Stimulated activated naive CD8-positive, alpha-beta T cell treated with anti-CD3 and anti-CD28 coated beads, Interleukin-15, Interleukin-2, amounts not matched to agents 100 ng/mL and 50 ng/mL, for 24 hours (primary cell): ENCODE measurements at regions not wholly inside any gene's neighbourhood (a gene's known extent, or its start where the extent isn't known, plus 50 kb on each side); places are given as distances from the start of the nearest gene placed in this dataset.

Source experiments
- H3K27ac Mint-ChIP-seq: one replicate; pipeline ENCODE4 v1.8.0; 2021; ENCODE audit warnings: mild to moderate bottlenecking, mixed read lengths
- H3K27me3 Mint-ChIP-seq: one replicate; pipeline ENCODE4 v1.8.0; 2021; ENCODE audit warnings: mixed read lengths
- H3K36me3 Mint-ChIP-seq: one replicate; pipeline ENCODE4 v1.8.0; 2021; ENCODE audit warnings: low read depth, mixed read lengths
- H3K4me1 Mint-ChIP-seq: one replicate; pipeline ENCODE4 v1.8.0; 2021; ENCODE audit warnings: low read depth, mixed read lengths
- H3K4me3 Mint-ChIP-seq: one replicate; pipeline ENCODE4 v1.8.0; 2021; ENCODE audit warnings: mild to moderate bottlenecking, mixed read lengths
- H3K9me3 Mint-ChIP-seq: one replicate; pipeline ENCODE4 v1.8.0; 2021; ENCODE audit warnings: mixed read lengths

- no peaks in the 10 kb centered on the region for H3K9me3 Mint-ChIP-seq
- H3K4me3 Mint-ChIP-seq, result no peak overlapping the region
- no peaks in the 10 kb centered on the region for H3K36me3 Mint-ChIP-seq
- no peaks in the 10 kb centered on the region for H3K4me1 Mint-ChIP-seq
- no peaks in the 10 kb centered on the region for H3K27me3 Mint-ChIP-seq
- H3K27ac Mint-ChIP-seq, result no peak overlapping the region
These were observed 226.1 kb downstream of the DSEL start for GRCh38 chr18:67290421-67290820.

DNA sequence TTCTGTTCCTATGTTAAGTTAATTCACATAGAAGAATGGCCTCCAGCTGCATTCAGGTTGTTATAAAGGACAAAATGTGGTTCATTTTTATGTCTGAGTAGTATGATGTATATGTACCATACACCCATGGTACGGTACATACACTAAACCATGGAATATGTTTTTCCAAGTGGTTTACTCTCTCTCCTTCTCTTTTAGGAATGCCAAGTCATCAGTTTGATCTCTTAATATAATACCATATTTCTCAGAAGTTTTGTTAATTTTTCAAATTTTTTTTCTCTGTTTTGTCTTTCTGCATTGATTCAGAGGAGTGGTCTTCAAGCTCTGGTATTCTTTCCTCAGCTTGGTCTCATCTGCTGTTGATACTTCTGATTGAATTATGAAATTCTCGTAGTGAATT lies 230.9 kb downstream of the DSEL start:
- no peak overlapping the region for H3K4me3 Mint-ChIP-seq
- H3K27ac Mint-ChIP-seq, result no peak overlapping the region
- no peaks in the 10 kb centered on the region for H3K9me3 Mint-ChIP-seq
- H3K36me3 Mint-ChIP-seq, result no peaks in the 10 kb centered on the region
- no peaks in the 10 kb centered on the region for H3K27me3 Mint-ChIP-seq
- no peaks in the 10 kb centered on the region for H3K4me1 Mint-ChIP-seq

DNA sequence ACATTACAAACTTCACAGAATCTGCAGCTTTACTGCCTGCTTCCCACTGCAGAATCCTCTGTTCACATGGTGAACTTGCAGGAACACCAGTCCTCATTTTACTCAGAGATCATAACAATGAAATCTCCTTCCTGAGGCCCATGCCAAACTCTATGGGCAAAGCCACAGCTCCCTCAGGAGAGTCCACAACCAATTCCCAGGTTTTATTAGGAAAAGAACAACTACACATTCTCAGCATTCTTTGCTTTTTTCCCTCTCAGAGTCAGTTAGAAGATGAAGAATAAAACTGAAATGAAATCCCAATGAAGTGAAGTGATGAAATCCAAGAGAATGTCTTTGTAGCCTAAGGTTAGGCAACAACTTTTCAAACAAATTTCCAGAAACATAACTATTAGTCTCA lies 233.7 kb downstream of the DSEL start:
- no peaks in the 10 kb centered on the region for H3K9me3 Mint-ChIP-seq
- H3K27ac Mint-ChIP-seq, result no peak overlapping the region
- no peaks in the 10 kb centered on the region for H3K4me1 Mint-ChIP-seq
- no peaks in the 10 kb centered on the region for H3K36me3 Mint-ChIP-seq
- H3K4me3 Mint-ChIP-seq, result no peak overlapping the region
- H3K27me3 Mint-ChIP-seq, result no peaks in the 10 kb centered on the region

GRCh38 chr18:67281746-67282145 lies 234.8 kb downstream of the DSEL start:
- Mint-ChIP-seq H3K4me1 (no peaks in the 10 kb centered on the region), H3K9me3 (no peaks in the 10 kb centered on the region), H3K27ac (no peak overlapping the region), H3K36me3 (no peaks in the 10 kb centered on the region), H3K4me3 (no peak overlapping the region), H3K27me3 (no peaks in the 10 kb centered on the region)

GRCh38 chr18:67280486-67281242 lies 235.9 kb downstream of the DSEL start:
- no peaks in the 10 kb centered on the region for H3K27me3 Mint-ChIP-seq
- H3K4me1 Mint-ChIP-seq, result no peaks in the 10 kb centered on the region
- no peaks in the 10 kb centered on the region for H3K36me3 Mint-ChIP-seq
- H3K4me3 Mint-ChIP-seq, result no peak overlapping the region
- no peak overlapping the region for H3K27ac Mint-ChIP-seq
- H3K9me3 Mint-ChIP-seq, result no peaks in the 10 kb centered on the region

DNA sequence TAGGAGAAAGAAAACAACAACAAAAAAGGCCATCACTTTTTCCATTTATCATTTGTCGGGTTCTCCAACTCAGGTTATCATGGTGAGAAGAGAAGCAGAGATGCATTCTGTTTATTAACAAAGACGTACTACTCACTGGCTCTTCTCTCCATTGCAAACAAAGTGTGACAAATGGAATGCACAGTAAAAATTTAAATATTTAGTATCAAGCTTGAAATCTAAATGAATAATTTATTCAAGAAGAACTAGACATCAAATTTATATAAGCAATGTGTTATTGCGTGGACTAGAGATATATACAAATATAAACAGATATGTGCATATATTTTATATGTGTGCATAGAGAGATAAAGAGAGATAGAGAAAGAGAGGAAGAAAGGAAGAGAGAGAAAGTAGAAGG lies 236.5 kb downstream of the DSEL start:
- Mint-ChIP-seq H3K4me3 (no peak overlapping the region), H3K27ac (no peak overlapping the region), H3K27me3 (no peaks in the 10 kb centered on the region), H3K36me3 (no peaks in the 10 kb centered on the region), H3K4me1 (no peaks in the 10 kb centered on the region), H3K9me3 (no peaks in the 10 kb centered on the region)

DNA sequence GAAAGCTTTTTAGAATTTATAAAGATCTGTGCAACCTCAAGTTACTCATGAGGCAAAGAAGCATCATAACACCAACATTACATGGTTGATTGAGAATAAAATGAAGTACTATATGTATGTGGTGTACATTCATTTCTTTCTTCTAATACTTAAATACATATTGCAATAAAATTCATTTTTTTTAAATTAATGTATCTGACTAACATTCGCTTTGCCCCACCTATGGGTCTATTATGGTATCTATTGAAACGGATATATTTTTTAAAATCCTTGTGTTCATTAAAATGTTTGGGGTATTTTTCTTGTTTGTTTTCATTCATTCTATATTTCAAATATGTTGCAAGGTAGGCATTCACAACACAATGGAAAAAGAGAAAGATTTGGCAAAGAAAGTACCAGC lies 237.5 kb downstream of the DSEL start:
- H3K27ac Mint-ChIP-seq, result no peak overlapping the region
- no peaks in the 10 kb centered on the region for H3K4me1 Mint-ChIP-seq
- no peak overlapping the region for H3K4me3 Mint-ChIP-seq
- H3K27me3 Mint-ChIP-seq, result no peaks in the 10 kb centered on the region
- H3K36me3 Mint-ChIP-seq, result no peaks in the 10 kb centered on the region
- no peaks in the 10 kb centered on the region for H3K9me3 Mint-ChIP-seq

DNA sequence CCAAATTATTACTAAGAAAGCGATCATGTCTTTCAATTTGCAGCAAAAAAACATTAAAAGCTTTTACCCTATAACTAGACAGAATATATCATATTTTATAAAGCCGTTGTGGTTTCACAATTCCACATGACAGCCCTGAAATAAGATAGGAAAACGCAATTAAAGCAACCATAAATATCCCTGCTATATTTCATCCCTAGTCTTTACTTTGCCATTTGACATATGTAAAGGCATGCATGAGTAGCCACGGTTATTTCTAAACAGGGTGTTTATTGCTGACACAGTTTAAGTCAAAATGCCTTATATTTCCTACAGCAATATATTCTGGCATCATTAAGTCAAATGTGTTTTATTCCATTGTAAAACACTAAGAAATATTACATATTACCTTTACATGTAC lies 239.9 kb downstream of the DSEL start:
- Mint-ChIP-seq H3K27ac (no peak overlapping the region), H3K36me3 (no peaks in the 10 kb centered on the region), H3K4me3 (no peak overlapping the region), H3K4me1 (peaks cover 7% of the 10 kb centered on the region), H3K27me3 (no peaks in the 10 kb centered on the region), H3K9me3 (no peaks in the 10 kb centered on the region)

- no peak overlapping the region for H3K27ac Mint-ChIP-seq
- H3K4me3 Mint-ChIP-seq, result no peak overlapping the region
- H3K36me3 Mint-ChIP-seq, result no peaks in the 10 kb centered on the region
- H3K27me3 Mint-ChIP-seq, result no peaks in the 10 kb centered on the region
- H3K4me1 Mint-ChIP-seq, result peaks cover 15% of the 10 kb centered on the region
- peaks cover 3% of the 10 kb centered on the region for H3K9me3 Mint-ChIP-seq
These were observed 243.2 kb downstream of the DSEL start for GRCh38 chr18:67273288-67273687.

GRCh38 chr18:67269206-67269605 lies 247.3 kb downstream of the DSEL start:
- peaks cover 44% of the 10 kb centered on the region for H3K4me1 Mint-ChIP-seq
- H3K27me3 Mint-ChIP-seq, result no peaks in the 10 kb centered on the region
- H3K4me3 Mint-ChIP-seq, result no peak overlapping the region
- no peaks in the 10 kb centered on the region for H3K36me3 Mint-ChIP-seq
- H3K9me3 Mint-ChIP-seq, result peaks cover 3% of the 10 kb centered on the region
- H3K27ac Mint-ChIP-seq, result no peak overlapping the region

GRCh38 chr18:67268530-67268929 lies 248.0 kb downstream of the DSEL start:
- Mint-ChIP-seq H3K36me3 (no peaks in the 10 kb centered on the region), H3K27ac (no peak overlapping the region), H3K27me3 (no peaks in the 10 kb centered on the region), H3K4me3 (no peak overlapping the region), H3K9me3 (peaks cover 3% of the 10 kb centered on the region), H3K4me1 (peaks cover 41% of the 10 kb centered on the region)

DNA sequence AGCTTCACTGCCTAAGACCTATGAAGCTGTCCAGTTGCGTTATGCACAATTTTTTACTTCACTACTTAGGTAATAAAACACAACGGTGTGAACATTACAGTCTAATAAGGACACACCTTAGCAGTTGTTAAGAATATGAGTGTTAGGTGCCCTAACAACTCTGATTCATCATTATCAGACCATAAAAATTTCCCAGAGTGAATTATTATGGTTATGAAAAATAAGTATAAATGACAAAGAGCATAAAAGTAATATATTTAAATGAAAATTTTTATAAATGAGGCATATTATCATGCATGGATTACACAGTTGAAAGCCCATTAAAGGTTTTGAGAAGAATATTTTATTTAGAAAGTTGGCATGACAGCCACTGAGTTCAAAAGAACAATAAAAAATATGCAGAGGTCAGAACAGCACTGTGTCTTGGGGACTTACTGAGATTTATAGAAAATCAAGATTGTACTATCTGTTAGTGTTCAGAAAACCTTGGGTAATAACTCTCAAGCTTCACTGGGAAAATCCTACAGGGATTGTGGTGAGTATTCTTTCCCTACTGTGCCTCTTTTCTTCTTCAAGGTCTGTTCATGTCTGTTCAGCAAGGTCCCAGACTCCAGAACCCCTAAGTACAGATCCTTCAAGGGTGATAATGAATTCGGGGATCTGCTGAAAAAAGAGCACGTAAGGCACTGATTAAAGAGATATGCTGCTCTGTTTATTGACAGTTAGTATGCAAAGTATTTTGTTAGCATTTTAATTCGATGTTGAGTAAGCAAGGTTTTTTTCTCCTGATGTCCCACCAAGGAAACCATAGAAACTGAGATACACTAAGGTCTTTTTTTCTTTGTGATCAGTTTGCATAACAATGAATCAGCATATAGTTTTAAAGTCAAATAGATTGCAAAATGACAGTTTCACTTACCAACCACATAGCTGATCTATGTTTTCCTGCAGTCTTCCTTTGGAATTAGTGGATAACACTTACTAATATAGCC lies 250.0 kb downstream of the DSEL start:
- no peaks in the 10 kb centered on the region for H3K27me3 Mint-ChIP-seq
- H3K27ac Mint-ChIP-seq, result no peak overlapping the region
- H3K4me1 Mint-ChIP-seq, result peaks cover 49% of the 10 kb centered on the region
- H3K9me3 Mint-ChIP-seq, result peaks cover 3% of the 10 kb centered on the region
- no peaks in the 10 kb centered on the region for H3K36me3 Mint-ChIP-seq
- H3K4me3 Mint-ChIP-seq, result no peak overlapping the region

GRCh38 chr18:67265464-67266245 lies 250.9 kb downstream of the DSEL start:
- Mint-ChIP-seq H3K4me1 (peaks cover 54% of the 10 kb centered on the region), H3K27me3 (no peaks in the 10 kb centered on the region), H3K9me3 (peaks cover 3% of the 10 kb centered on the region), H3K36me3 (no peaks in the 10 kb centered on the region), H3K27ac (no peak overlapping the region), H3K4me3 (peak overlapping the region; percentile 1)

DNA sequence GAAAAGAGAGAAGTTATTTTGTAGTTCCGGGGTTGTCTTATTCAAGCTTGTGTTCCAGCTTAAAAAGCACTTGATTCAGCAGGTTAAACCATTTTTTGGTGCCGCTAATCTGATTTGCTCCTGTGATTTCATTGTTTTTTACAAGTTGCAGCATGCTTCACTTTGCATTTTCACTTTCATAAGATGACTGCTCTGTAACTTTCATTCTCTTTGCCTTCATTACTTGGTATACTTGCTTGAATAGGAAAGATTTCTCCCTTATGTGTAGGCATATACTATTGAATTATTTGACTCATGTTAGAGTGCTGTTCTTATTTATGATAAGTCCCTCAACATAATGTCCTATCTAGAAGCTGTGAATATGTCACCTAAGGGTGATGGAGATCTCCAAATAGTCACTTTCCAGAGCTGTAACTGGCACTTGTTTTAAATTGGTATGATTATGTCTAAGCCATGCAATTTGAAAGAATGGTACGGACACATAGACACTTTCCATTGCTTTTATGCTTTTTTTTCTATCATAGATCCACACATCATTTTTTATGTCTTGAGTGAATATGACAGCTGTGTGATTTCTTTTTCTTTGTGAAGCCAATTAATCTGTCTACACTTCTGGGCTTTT lies 254.5 kb downstream of the DSEL start:
- Mint-ChIP-seq H3K4me1 (peaks cover 42% of the 10 kb centered on the region), H3K27me3 (no peaks in the 10 kb centered on the region), H3K4me3 (no peak overlapping the region), H3K27ac (no peak overlapping the region), H3K9me3 (no peaks in the 10 kb centered on the region), H3K36me3 (no peaks in the 10 kb centered on the region)
